ENCODE measurements at regions not wholly inside any gene's neighbourhood (a gene's known extent, or its start where the extent isn't known, plus 50 kb on each side); places are given as distances from the start of the nearest gene placed in this dataset.

GRCh38 chr6:106866875-106867658, 107.5 kb downstream of the CD24 start:
- no peaks in the 10 kb centered on the region for H4K20me1 ChIP-seq (ENCODE audit: insufficient read depth)
- TF ChIP-seq EZH2 (IDR thresholded peaks at IDR 0.05; ENCODE audit: low read depth) (no peak), CTCF (conservative IDR thresholded peaks at IDR 0.05) (no peak)
- ChIA-PET POLR2A (ENCODE audit: unreplicated experiment) (interaction anchor here (0.6 kb wide), 1 partner anchor 22 kb away, joined by 3 read pairs; no protein-coding TSS in a partner anchor), CTCF (no interaction called here)
- H3F3A ChIP-seq (ENCODE audit: insufficient read depth, low read depth) = peaks cover 30% of the 10 kb centered on the region
- intact Hi-C loops (cut with micrococcal nuclease; ENCODE audit: unreplicated experiment) = no loop called here
- no peaks in the 10 kb centered on the region for H3K79me2 ChIP-seq (ENCODE audit: low read depth)
- BruUV-seq (replicated peaks) = no TSS peak
- H3K36me3 ChIP-seq (ENCODE audit: low read depth) = no peaks in the 10 kb centered on the region; the same call in 1 of the 2 replicates
- no peaks in the 10 kb centered on the region; the same call in 1 of the 2 replicates for H3K9me3 ChIP-seq (ENCODE audit: insufficient read depth, low read depth)
- no peak overlapping the region for H3K27ac ChIP-seq
- H3K4me3 ChIP-seq = no peak overlapping the region
- DNase-seq = no peak
- no peaks in the 10 kb centered on the region for H3K27me3 ChIP-seq (ENCODE audit: insufficient read depth, low read depth)
- H2AFZ ChIP-seq = no peak overlapping the region
- H3K4me2 ChIP-seq = no peak overlapping the region
- no peaks in the 10 kb centered on the region for H3K9me2 ChIP-seq (ENCODE audit: insufficient read depth)
- peaks cover 30% of the 10 kb centered on the region for H3K4me1 ChIP-seq (replicated peaks; ENCODE audit: insufficient read depth)

GRCh38 chr6:106862858-106863257, 111.7 kb downstream of the CD24 start:
- no peak for DNase-seq
- Histone ChIP-seq H3K4me1 (replicated peaks; ENCODE audit: insufficient read depth) (peaks cover 18% of the 10 kb centered on the region), H3K4me3 (no peak overlapping the region), H3K9me2 (ENCODE audit: insufficient read depth) (no peaks in the 10 kb centered on the region), H3K27ac (no peak overlapping the region), H3K9me3 (ENCODE audit: insufficient read depth, low read depth) (no peaks in the 10 kb centered on the region; the same call in 1 of the 2 replicates), H3K27me3 (ENCODE audit: insufficient read depth, low read depth) (no peaks in the 10 kb centered on the region), H4K20me1 (ENCODE audit: insufficient read depth) (no peaks in the 10 kb centered on the region), H3F3A (ENCODE audit: insufficient read depth, low read depth) (peaks cover 16% of the 10 kb centered on the region), H2AFZ (no peak overlapping the region), H3K4me2 (no peak overlapping the region), H3K79me2 (ENCODE audit: low read depth) (no peaks in the 10 kb centered on the region), H3K36me3 (ENCODE audit: low read depth) (no peaks in the 10 kb centered on the region)
- TF ChIP-seq CTCF (conservative IDR thresholded peaks at IDR 0.05) (no peak), EZH2 (IDR thresholded peaks at IDR 0.05; ENCODE audit: low read depth) (no peak)
- ChIA-PET CTCF (no interaction called here), POLR2A (ENCODE audit: unreplicated experiment) (no interaction called here)
- no TSS peak for BruUV-seq (replicated peaks)
- intact Hi-C loops (cut with micrococcal nuclease; ENCODE audit: unreplicated experiment) = no loop called here

- Histone ChIP-seq H3K27ac (no peak overlapping the region), H3K9me3 (ENCODE audit: insufficient read depth, low read depth) (no peaks in the 10 kb centered on the region; the same call in 1 of the 2 replicates), H3K36me3 (ENCODE audit: low read depth) (no peaks in the 10 kb centered on the region), H4K20me1 (ENCODE audit: insufficient read depth) (no peaks in the 10 kb centered on the region), H3K4me2 (no peak overlapping the region), H3K27me3 (ENCODE audit: insufficient read depth, low read depth) (no peaks in the 10 kb centered on the region), H3K4me1 (replicated peaks; ENCODE audit: insufficient read depth) (peaks cover 19% of the 10 kb centered on the region), H3K4me3 (no peak overlapping the region), H3K79me2 (ENCODE audit: low read depth) (no peaks in the 10 kb centered on the region), H3K9me2 (ENCODE audit: insufficient read depth) (no peaks in the 10 kb centered on the region), H2AFZ (no peak overlapping the region), H3F3A (ENCODE audit: insufficient read depth, low read depth) (peaks cover 16% of the 10 kb centered on the region)
- intact Hi-C loops (cut with micrococcal nuclease; ENCODE audit: unreplicated experiment) = no loop called here
- POLR2A ChIA-PET (ENCODE audit: unreplicated experiment) = no interaction called here
- TF ChIP-seq EZH2 (IDR thresholded peaks at IDR 0.05; ENCODE audit: low read depth) (no peak), CTCF (conservative IDR thresholded peaks at IDR 0.05) (no peak)
- no peak for DNase-seq
- CTCF ChIA-PET = no interaction called here
- no TSS peak for BruUV-seq (replicated peaks)
Observed at GRCh38 chr6:106860940-106861339, 113.6 kb downstream of the CD24 start.

Measured in PC-9 (cell line).